Upper lobe of left lung (tissue), 4 donors: ENCODE measurements at regions not wholly inside any gene's neighbourhood (a gene's known extent, or its start where the extent isn't known, plus 50 kb on each side); places are given as distances from the start of the nearest gene placed in this dataset.

Source experiments
- CTCF ChIP-seq, 6 experiments: fragments of 450-650 bp in 4 of 6; fragments of 200-600 bp in 2 of 6; sonication (generic) in 2 of 6; IDR thresholded peaks; one replicate each; pipeline ENCODE4 v1.5.1; 2016 to 2019; ENCODE audit warnings: antibody characterized with exemption in 6 of 6
- POLR2A ChIP-seq, 4 donors: fragments of 450-650 bp; IDR thresholded peaks; one replicate each; pipeline ENCODE4 v1.5.1; 2016 to 2017; ENCODE audit warnings: antibody characterized with exemption in 4 of 4, mild to moderate bottlenecking in 2 of 4

- TF ChIP-seq CTCF (IDR thresholded peaks at IDR 0.05) (no peak), POLR2A (IDR thresholded peaks at IDR 0.05) (no peak)
Observed at GRCh38 chr16:65727534-65728137, 605.8 kb upstream of the CDH11 start.
